Upper lobe of left lung (tissue), 6 donors: ENCODE measurements at regions not wholly inside any gene's neighbourhood (a gene's known extent, or its start where the extent isn't known, plus 50 kb on each side); places are given as distances from the start of the nearest gene placed in this dataset.
A peak's percentile ranks its signal among the peaks of the same experiment; 100 is the strongest.

ENCODE experiments used
- ATAC-seq, 2 donors: fragments of 200-7000 bp; cut with Tn5 transposase; one replicate each; pipeline ENCODE4 v1.9.1; 2022; ENCODE audit warnings: mild to moderate bottlenecking in 2 of 2, moderate library complexity in 2 of 2; ENCODE audit not compliant: low FRiP score in 2 of 2
- DNase-seq, 2 donors: peaks; one replicate each; pipeline ENCODE4 v3.0.0-alpha.2; 2019 to 2020
- H3K27ac ChIP-seq, 4 donors: fragments of 200-600 bp; sonication (generic); one replicate each; pipeline ENCODE4 v1.5.1; 2016 to 2019
- H3K27me3 ChIP-seq, 4 donors: fragments of 200-600 bp; sonication (generic); one replicate each; pipeline ENCODE4 v1.5.1; 2017 to 2019
- H3K36me3 ChIP-seq, 4 donors: fragments of 200-600 bp; sonication (generic); one replicate each; pipeline ENCODE4 v1.5.1; 2016 to 2019
- H3K4me1 ChIP-seq, 4 donors: fragments of 200-600 bp; sonication (generic); one replicate each; pipeline ENCODE4 v1.5.1; 2018 to 2019
- H3K4me3 ChIP-seq, 4 donors: fragments of 200-600 bp; sonication (generic); one replicate each; pipeline ENCODE4 v1.5.1; 2017 to 2019; ENCODE audit warnings: mild to moderate bottlenecking in 2 of 4, moderate library complexity in 1 of 4
- H3K9me3 ChIP-seq, 4 donors: fragments of 200-600 bp; sonication (generic); one replicate each; pipeline ENCODE4 v1.5.1; 2018 to 2019
- EP300 ChIP-seq, 4 donors: sonication (generic); formaldehyde crosslinking; IDR thresholded peaks; one replicate each; pipeline ENCODE4 v1.5.1; 2017; ENCODE audit warnings: antibody characterized with exemption in 4 of 4, control low read depth in 2 of 4
- POLR2A ChIP-seq, 4 donors: fragments of 450-650 bp; IDR thresholded peaks; one replicate each; pipeline ENCODE4 v1.5.1; 2016 to 2017; ENCODE audit warnings: antibody characterized with exemption in 4 of 4, mild to moderate bottlenecking in 2 of 4
- POLR2AphosphoS5 ChIP-seq, 2 donors: sonication (generic); formaldehyde crosslinking; IDR thresholded peaks; one replicate each; pipeline ENCODE4 v1.5.1; 2017; ENCODE audit warnings: antibody characterized with exemption in 2 of 2
- WGBS, 2 donors: methylation state at CpG; one replicate each; pipeline ENCODE4 v1.1.5; 2017 to 2018; 5-methylcytosine and 5-hydroxymethylcytosine counted together
- TF ChIP-seq, protein P1 (sequence below), 6 experiments: fragments of 450-650 bp in 4 of 6; fragments of 200-600 bp in 2 of 6; sonication (generic) in 2 of 6; IDR thresholded peaks; one replicate each; pipeline ENCODE4 v1.5.1; 2016 to 2019; ENCODE audit warnings: antibody characterized with exemption in 6 of 6
- donor health status: DM: no; HTN: no; CAD: no; lungs with moderate emphysema.
- donor health status: DM: no; HTN: yes; CAD: no; lungs with severe emphysema.

DNA sequence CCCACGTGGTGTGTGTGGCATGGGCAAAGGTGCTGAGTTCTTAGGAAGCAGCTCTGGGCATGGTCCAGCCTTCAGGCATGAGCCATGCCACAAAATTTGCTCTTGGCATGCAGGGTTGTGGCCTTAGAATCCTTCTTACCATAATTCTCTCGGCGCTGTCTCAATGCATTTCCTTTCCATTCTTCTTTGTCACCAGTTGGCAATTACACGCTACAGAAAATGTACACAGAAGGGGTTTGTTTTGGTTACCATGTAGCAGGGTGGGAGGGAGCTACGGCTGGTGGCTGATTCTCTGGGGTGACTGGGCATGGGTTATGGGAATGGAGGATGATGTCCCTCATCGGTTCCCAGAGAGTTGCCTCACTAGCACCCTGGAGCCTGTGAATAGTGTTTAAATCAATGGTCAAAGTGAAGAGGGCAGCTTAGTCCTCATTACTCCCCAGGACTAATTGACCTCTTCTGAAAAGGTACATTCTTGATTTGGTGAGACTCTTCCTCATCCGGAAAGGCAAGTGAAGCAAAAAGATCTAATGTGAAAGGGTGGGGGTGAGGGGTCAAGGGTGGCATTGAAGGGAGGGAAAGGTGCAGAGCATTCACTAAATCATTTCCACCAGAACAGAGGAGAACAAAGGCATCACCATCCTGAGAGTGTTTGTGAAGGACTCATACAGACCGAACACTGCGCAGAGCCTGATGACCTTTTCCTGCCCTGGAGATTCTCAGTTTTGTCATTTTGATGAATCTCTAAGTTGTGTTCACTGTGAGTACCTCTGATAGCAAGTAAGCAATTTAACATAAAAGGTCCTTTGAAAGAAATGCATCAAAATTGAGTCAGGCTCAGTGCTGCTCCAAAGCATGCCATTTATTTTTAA lies 199.8 kb upstream of the SFRP2 start:
- TF ChIP-seq POLR2A (IDR thresholded peaks at IDR 0.05): no peak
- TF ChIP-seq, protein P1, sequence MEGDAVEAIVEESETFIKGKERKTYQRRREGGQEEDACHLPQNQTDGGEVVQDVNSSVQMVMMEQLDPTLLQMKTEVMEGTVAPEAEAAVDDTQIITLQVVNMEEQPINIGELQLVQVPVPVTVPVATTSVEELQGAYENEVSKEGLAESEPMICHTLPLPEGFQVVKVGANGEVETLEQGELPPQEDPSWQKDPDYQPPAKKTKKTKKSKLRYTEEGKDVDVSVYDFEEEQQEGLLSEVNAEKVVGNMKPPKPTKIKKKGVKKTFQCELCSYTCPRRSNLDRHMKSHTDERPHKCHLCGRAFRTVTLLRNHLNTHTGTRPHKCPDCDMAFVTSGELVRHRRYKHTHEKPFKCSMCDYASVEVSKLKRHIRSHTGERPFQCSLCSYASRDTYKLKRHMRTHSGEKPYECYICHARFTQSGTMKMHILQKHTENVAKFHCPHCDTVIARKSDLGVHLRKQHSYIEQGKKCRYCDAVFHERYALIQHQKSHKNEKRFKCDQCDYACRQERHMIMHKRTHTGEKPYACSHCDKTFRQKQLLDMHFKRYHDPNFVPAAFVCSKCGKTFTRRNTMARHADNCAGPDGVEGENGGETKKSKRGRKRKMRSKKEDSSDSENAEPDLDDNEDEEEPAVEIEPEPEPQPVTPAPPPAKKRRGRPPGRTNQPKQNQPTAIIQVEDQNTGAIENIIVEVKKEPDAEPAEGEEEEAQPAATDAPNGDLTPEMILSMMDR (IDR thresholded peaks at IDR 0.05): no peak
- no peak for TF ChIP-seq POLR2AphosphoS5 (IDR thresholded peaks at IDR 0.05)
- TF ChIP-seq EP300 (IDR thresholded peaks at IDR 0.05): no peak
- WGBS, 2 donors: 49 to 64% methylated on average over 9 of the region's 9 CpGs
- Histone ChIP-seq H3K36me3 (no peaks in the 10 kb centered on the region), H3K27me3 (no peaks in the 10 kb centered on the region), H3K9me3 (no peaks in the 10 kb centered on the region), H3K4me1 (no peaks in the 10 kb centered on the region), H3K4me3 (no peak overlapping the region), H3K27ac (no peak overlapping the region)
- no peak for ATAC-seq
- no peak for DNase-seq

DNA sequence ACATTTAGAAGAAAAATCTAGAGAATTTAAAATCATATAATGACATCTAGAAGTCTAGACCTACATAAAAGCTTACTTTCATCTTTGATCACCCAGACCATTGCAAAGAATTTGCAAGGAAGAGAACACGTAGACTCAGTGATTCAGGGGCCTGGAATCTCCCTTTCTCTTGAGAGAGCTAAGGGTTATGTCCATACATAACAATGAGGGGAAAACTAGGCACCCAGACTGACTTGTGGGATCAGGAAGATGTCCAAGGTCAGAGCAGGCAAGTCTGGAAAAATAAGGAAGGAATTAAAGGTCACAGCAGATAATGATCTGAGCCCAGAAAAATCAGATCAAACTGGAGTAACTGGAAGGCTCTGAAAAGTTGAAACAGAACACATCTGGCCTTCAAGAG lies 198.4 kb upstream of the SFRP2 start:
- Histone ChIP-seq H3K4me1 (no peaks in the 10 kb centered on the region), H3K36me3 (no peaks in the 10 kb centered on the region), H3K27me3 (no peaks in the 10 kb centered on the region), H3K4me3 (no peak overlapping the region), H3K9me3 (no peaks in the 10 kb centered on the region), H3K27ac (no peak overlapping the region)
- ATAC-seq (peak in 1 of 2 donors; percentile 38), DNase-seq (no peak)
- TF ChIP-seq POLR2A (IDR thresholded peaks at IDR 0.05) (no peak), POLR2AphosphoS5 (IDR thresholded peaks at IDR 0.05) (no peak), EP300 (IDR thresholded peaks at IDR 0.05) (no peak)
- TF ChIP-seq, protein P1 (IDR thresholded peaks at IDR 0.05): no peak
- 58 to 59% methylated on average over 1 of the region's 1 CpG for WGBS, 2 donors

DNA sequence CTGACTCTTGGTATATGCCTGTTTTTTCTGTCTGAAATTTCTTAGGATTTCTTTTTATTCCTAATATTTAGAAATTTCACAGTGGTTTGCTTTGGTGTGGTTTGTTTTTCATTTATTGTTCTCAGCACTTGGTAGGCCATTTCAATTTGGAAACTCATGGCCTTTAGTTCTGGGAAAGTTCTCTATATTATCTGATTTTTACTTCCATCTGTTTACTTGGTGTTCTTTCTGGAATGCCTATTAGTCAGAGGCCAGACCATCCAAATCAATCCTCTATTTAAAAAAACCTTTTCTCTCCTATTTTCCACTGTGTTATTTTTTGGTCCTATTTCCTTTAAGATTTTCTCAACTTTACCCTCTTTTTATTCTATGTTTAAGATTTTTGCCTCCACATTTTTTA lies 188.1 kb upstream of the SFRP2 start:
- ATAC-seq: no peak
- no peak overlapping the region for H3K27ac ChIP-seq

DNA sequence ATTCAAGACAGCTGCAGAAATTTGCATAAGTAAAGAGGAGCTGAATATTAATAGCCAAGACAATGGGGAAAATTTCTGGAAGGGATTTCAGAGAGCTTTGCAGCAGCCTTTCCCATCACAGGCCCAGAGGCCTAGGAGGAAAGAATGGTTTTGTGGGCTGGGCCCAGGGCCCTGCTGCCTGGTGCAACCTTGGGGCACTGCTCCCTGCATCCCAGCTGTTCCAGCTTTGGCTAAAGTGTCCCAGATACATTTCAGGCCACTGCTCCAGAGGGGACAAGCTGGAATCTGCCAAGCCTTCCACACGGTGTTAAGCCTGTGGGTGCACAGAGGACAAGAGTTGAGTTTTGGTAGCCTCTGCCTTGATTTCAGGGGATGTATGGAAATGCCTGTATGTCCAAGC lies 185.6 kb upstream of the SFRP2 start:
- Histone ChIP-seq H3K27ac (no peak overlapping the region), H3K36me3 (no peaks in the 10 kb centered on the region), H3K4me1 (no peaks in the 10 kb centered on the region), H3K4me3 (no peak overlapping the region), H3K9me3 (peaks cover 0 to 10% (median 8%) of the 10 kb centered on the region in 4 donors), H3K27me3 (no peaks in the 10 kb centered on the region)
- no peak for TF ChIP-seq POLR2A (IDR thresholded peaks at IDR 0.05)
- TF ChIP-seq, protein P1 (IDR thresholded peaks at IDR 0.05): no peak
- TF ChIP-seq POLR2AphosphoS5 (IDR thresholded peaks at IDR 0.05): no peak
- TF ChIP-seq EP300 (IDR thresholded peaks at IDR 0.05): no peak
- DNase-seq (no peak), ATAC-seq (no peak)
- WGBS, 2 donors: 91 to 100% methylated on average over 1 of the region's 1 CpG

More for the DNA sequence above, 188.1 kb upstream of the SFRP2 start:
- no peaks in the 10 kb centered on the region for H3K36me3 ChIP-seq
- TF ChIP-seq, protein P1 (IDR thresholded peaks at IDR 0.05): no peak
- TF ChIP-seq EP300 (IDR thresholded peaks at IDR 0.05) (no peak), POLR2AphosphoS5 (IDR thresholded peaks at IDR 0.05) (no peak), POLR2A (IDR thresholded peaks at IDR 0.05) (no peak)
- no peaks in the 10 kb centered on the region for H3K4me1 ChIP-seq
- H3K9me3 ChIP-seq: peaks cover 0 to 10% (median 8%) of the 10 kb centered on the region in 4 donors
- no peak overlapping the region for H3K4me3 ChIP-seq
- H3K27me3 ChIP-seq: no peaks in the 10 kb centered on the region
- no peak for DNase-seq

DNA sequence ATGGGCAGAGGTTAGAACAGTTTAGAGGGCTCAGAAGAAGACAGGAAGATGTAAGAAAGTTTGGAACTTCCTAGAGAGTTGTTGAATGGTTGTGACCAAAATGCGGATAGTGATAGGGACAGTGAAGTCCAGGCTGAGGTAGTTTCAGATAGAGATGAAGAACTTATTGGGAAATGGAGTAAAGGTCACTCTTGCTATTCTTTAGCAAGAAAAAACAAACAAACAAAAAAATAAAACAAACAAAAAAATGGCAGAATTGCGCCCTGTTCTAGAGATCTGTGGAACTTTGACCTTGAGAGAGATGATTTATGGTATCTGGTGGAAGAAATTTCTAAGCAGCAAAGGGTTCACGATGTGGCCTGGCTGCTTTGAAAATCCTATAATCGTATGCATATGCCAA lies 185.1 kb upstream of the SFRP2 start:
- TF ChIP-seq EP300 (IDR thresholded peaks at IDR 0.05) (no peak), POLR2AphosphoS5 (IDR thresholded peaks at IDR 0.05) (no peak), POLR2A (IDR thresholded peaks at IDR 0.05) (no peak)
- TF ChIP-seq, protein P1 (IDR thresholded peaks at IDR 0.05): no peak
- DNase-seq (no peak), ATAC-seq (no peak)
- Histone ChIP-seq H3K27ac (no peak overlapping the region), H3K36me3 (no peaks in the 10 kb centered on the region), H3K4me3 (no peak overlapping the region), H3K27me3 (no peaks in the 10 kb centered on the region), H3K4me1 (no peaks in the 10 kb centered on the region), H3K9me3 (peaks cover 0 to 10% (median 8%) of the 10 kb centered on the region in 4 donors)
- 66 to 68% methylated on average over 4 of the region's 4 CpGs for WGBS, 2 donors
